Stimulated activated CD4-positive, alpha-beta T cell treated with anti-CD3 and anti-CD28 coated beads, Interleukin-15, amount 100 ng/mL, for 24 hours (primary cell): ENCODE measurements at regions not wholly inside any gene's neighbourhood (a gene's known extent, or its start where the extent isn't known, plus 50 kb on each side); places are given as distances from the start of the nearest gene placed in this dataset.

Experiments
- DNase-seq: peaks from one replicate; pipeline ENCODE4 v3.0.0-alpha.2; 2020

- no peak for DNase-seq
Measured at GRCh38 chr5:173835131-173835530, 53.0 kb upstream of the CPEB4 start.

DNA sequence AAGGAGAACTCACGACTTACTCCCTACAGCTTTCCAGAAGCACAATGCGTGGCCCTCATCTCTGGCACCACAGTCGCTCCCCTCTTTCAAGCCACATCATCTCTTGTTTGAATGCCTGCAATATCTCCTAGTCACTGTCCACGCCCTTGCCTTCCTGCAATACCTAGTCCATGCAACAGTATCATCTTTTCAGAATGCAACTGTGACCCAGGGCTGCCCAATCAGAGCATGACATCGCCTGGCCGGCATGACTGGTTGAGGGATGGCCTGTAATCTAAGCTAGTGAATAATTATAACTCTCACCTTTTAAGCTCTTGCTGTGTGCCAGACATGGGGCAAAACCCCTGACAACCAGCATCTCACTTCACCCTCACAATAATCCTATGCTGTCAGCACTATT lies 52.5 kb upstream of the CPEB4 start:
- no peak for DNase-seq

DNA sequence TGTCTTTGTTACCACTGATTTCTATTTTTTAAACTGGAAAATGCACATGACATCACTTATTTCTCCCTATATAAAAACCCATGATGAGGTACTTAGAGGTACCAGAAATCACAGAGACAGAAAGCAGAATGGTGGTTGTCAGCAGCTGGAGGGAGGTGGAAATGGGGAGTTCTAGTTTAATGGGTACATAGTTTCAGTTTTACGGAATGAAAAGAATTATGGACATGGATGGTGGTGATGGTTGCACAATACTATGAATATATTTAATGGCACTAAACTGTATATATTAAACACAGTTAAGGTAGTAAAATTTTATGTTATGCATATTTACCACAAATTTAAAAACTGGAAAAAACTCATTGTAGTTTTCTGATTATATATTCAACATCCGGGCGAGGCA lies 50.5 kb upstream of the CPEB4 start:
- DNase-seq, result no peak
